Stimulated activated naive CD4-positive, alpha-beta T cell (primary cell): ENCODE measurements at regions not wholly inside any gene's neighbourhood (a gene's known extent, or its start where the extent isn't known, plus 50 kb on each side); places are given as distances from the start of the nearest gene placed in this dataset.

Experiments used
- DNase-seq, 6 experiments: peaks; one replicate each; lab custom pipeline; 2025; lab: John Stamatoyannopoulos, UW

GRCh38 chr4:119932277-119932676 is 134.4 kb downstream of the MAD2L1 start:
- no peak for DNase-seq

- no peak for DNase-seq
Measured at GRCh38 chr4:119930546-119930945, 136.1 kb downstream of the MAD2L1 start.

GRCh38 chr4:119921830-119922229 is 144.8 kb downstream of the MAD2L1 start:
- no peak for DNase-seq

GRCh38 chr4:119906277-119906676 is 160.4 kb downstream of the MAD2L1 start:
- no peak for DNase-seq

- no peak for DNase-seq
Measured at GRCh38 chr4:119898211-119898610, 168.4 kb downstream of the MAD2L1 start.

- DNase-seq, result no peak
Measured at GRCh38 chr4:119897260-119897659, 169.4 kb downstream of the MAD2L1 start.

- DNase-seq, result no peak
Measured at GRCh38 chr4:119894650-119895208, 171.9 kb downstream of the MAD2L1 start.

GRCh38 chr4:119873794-119874325 is 192.8 kb downstream of the MAD2L1 start:
- DNase-seq, result no peak

GRCh38 chr4:119873132-119873531 is 193.5 kb downstream of the MAD2L1 start:
- no peak for DNase-seq

- no peak for DNase-seq
Measured at GRCh38 chr4:119872371-119873016, 194.2 kb downstream of the MAD2L1 start.

GRCh38 chr4:119870856-119871255 is 195.8 kb downstream of the MAD2L1 start:
- DNase-seq, result no peak

- DNase-seq, result no peak
Measured at GRCh38 chr4:119865789-119866188, 200.9 kb downstream of the MAD2L1 start.

GRCh38 chr4:119865389-119865788 is 201.3 kb downstream of the MAD2L1 start:
- no peak for DNase-seq

GRCh38 chr4:119861731-119862130 is 204.9 kb downstream of the MAD2L1 start:
- no peak for DNase-seq

- no peak for DNase-seq
Measured at GRCh38 chr4:119858176-119858575, 208.5 kb downstream of the MAD2L1 start.

- no peak for DNase-seq
Measured at GRCh38 chr4:119854364-119854763, 212.3 kb downstream of the MAD2L1 start.

- no peak for DNase-seq
Measured at GRCh38 chr4:119851649-119852048, 215.0 kb downstream of the MAD2L1 start.

- DNase-seq, result no peak
Measured at GRCh38 chr4:119841361-119841760, 212.8 kb upstream of the PDE5A start.

- DNase-seq, result no peak
Measured at GRCh38 chr4:119835613-119835910, 207.0 kb upstream of the PDE5A start.

- no peak for DNase-seq
Measured at GRCh38 chr4:119834906-119835612, 206.5 kb upstream of the PDE5A start.

- DNase-seq, result no peak
Measured at GRCh38 chr4:119833611-119834010, 205.0 kb upstream of the PDE5A start.

- no peak for DNase-seq
Measured at GRCh38 chr4:119832776-119833175, 204.2 kb upstream of the PDE5A start.

GRCh38 chr4:119829326-119829725 is 200.7 kb upstream of the PDE5A start:
- no peak for DNase-seq
